Thoracic aorta (tissue), 2 donors: ENCODE measurements at regions not wholly inside any gene's neighbourhood (a gene's known extent, or its start where the extent isn't known, plus 50 kb on each side); places are given as distances from the start of the nearest gene placed in this dataset.

Experiments used
- ATAC-seq: fragments of 150-250 bp; one replicate; pipeline ENCODE4 v1.8.0; 2017; ENCODE audit warnings: low read depth; ENCODE audit not compliant: insufficient number of reproducible peaks, low FRiP score
- DNase-seq: peaks from one replicate; pipeline ENCODE4 v3.0.0-alpha.2; 2020; ENCODE audit warnings: low spot score
- H3K27ac ChIP-seq, 2 donors: fragments of 200-600 bp; sonication (generic); 1 replicate in 1 of 2; 2 replicates in 1 of 2; pipeline ENCODE4 v1.5.1; 2016; ENCODE audit warnings: mild to moderate bottlenecking in 2 of 2, moderate library complexity in 2 of 2
- H3K27me3 ChIP-seq: fragments of 200-600 bp; sonication (generic); replicated peaks from 2 replicates; pipeline ENCODE4 v1.6.0; 2016; ENCODE audit warnings: mild to moderate bottlenecking; ENCODE audit not compliant: insufficient read depth
- H3K36me3 ChIP-seq: fragments of 200-600 bp; sonication (generic); one replicate; pipeline ENCODE4 v1.5.1; 2016
- H3K4me1 ChIP-seq, 2 donors: fragments of 200-600 bp; sonication (generic); 1 replicate in 1 of 2; 2 replicates in 1 of 2; pipeline versions ENCODE4 v1.5.1 to v1.6.0; 2016; ENCODE audit warnings: low read depth in 2 of 2, mild to moderate bottlenecking in 1 of 2; ENCODE audit not compliant: control insufficient read depth in 1 of 2
- H3K4me3 ChIP-seq: fragments of 200-600 bp; sonication (generic); 2 replicates; pipeline ENCODE4 v1.5.1; 2016; ENCODE audit warnings: mild to moderate bottlenecking
- H3K9me3 ChIP-seq: fragments of 200-600 bp; sonication (generic); 2 replicates; pipeline ENCODE4 v1.5.1; 2016
- TF ChIP-seq, protein P1 (sequence below): fragments of 200-600 bp; sonication (generic); IDR thresholded peaks from one replicate; pipeline ENCODE4 v1.5.1; 2019; ENCODE audit warnings: antibody characterized with exemption

DNA sequence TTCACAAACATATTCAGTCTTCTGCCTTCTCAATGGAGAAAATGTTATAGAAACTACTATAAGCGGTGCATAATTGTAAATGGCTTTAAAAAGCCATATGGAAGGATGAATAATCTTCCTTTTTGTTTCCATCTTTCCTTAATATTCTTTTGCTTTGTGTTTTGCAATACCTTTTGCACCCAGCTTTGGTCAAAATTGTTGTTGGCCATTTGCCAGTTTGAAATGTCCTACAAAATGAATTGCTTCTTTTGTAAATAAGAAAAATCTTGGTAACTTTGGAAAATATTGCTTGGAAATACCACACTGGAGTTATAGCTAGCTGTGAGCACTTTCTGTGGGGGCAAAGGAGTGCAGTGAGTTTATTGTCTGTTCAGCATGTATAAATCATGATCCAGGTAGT, 93.5 kb upstream of the NR2F2 start:
- no peak overlapping the region for H3K27ac ChIP-seq
- DNase-seq (no peak), ATAC-seq (no peak)
- H3K4me1 ChIP-seq = no peaks in the 10 kb centered on the region
- H3K27me3 ChIP-seq = no peaks in the 10 kb centered on the region
- no peaks in the 10 kb centered on the region for H3K9me3 ChIP-seq
- TF ChIP-seq, protein P1, sequence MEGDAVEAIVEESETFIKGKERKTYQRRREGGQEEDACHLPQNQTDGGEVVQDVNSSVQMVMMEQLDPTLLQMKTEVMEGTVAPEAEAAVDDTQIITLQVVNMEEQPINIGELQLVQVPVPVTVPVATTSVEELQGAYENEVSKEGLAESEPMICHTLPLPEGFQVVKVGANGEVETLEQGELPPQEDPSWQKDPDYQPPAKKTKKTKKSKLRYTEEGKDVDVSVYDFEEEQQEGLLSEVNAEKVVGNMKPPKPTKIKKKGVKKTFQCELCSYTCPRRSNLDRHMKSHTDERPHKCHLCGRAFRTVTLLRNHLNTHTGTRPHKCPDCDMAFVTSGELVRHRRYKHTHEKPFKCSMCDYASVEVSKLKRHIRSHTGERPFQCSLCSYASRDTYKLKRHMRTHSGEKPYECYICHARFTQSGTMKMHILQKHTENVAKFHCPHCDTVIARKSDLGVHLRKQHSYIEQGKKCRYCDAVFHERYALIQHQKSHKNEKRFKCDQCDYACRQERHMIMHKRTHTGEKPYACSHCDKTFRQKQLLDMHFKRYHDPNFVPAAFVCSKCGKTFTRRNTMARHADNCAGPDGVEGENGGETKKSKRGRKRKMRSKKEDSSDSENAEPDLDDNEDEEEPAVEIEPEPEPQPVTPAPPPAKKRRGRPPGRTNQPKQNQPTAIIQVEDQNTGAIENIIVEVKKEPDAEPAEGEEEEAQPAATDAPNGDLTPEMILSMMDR = no peak
- no peak overlapping the region for H3K4me3 ChIP-seq
- no peaks in the 10 kb centered on the region for H3K36me3 ChIP-seq

GRCh38 chr15:96242761-96243160, 87.7 kb upstream of the NR2F2 start:
- Histone ChIP-seq H3K27me3 (no peaks in the 10 kb centered on the region), H3K4me1 (no peaks in the 10 kb centered on the region), H3K27ac (no peak overlapping the region), H3K9me3 (no peaks in the 10 kb centered on the region), H3K36me3 (no peaks in the 10 kb centered on the region), H3K4me3 (no peak overlapping the region)
- no peak for ATAC-seq
- DNase-seq = no peak
- TF ChIP-seq, protein P1 = no peak

GRCh38 chr15:96243701-96244100, 86.8 kb upstream of the NR2F2 start:
- H3K27me3 ChIP-seq = no peaks in the 10 kb centered on the region
- H3K27ac ChIP-seq = no peak overlapping the region
- ATAC-seq (no peak), DNase-seq (no peak)
- H3K9me3 ChIP-seq = no peaks in the 10 kb centered on the region
- H3K4me3 ChIP-seq = no peak overlapping the region
- TF ChIP-seq, protein P1 = no peak
- H3K36me3 ChIP-seq = no peaks in the 10 kb centered on the region
- no peaks in the 10 kb centered on the region for H3K4me1 ChIP-seq

GRCh38 chr15:96245252-96245651, 85.2 kb upstream of the NR2F2 start:
- TF ChIP-seq, protein P1 = no peak
- ATAC-seq = no peak
- DNase-seq = no peak
- no peak overlapping the region for H3K27ac ChIP-seq
- no peaks in the 10 kb centered on the region for H3K4me1 ChIP-seq
- no peak overlapping the region for H3K4me3 ChIP-seq
- H3K36me3 ChIP-seq = no peaks in the 10 kb centered on the region
- H3K27me3 ChIP-seq = no peaks in the 10 kb centered on the region
- no peaks in the 10 kb centered on the region for H3K9me3 ChIP-seq

DNA sequence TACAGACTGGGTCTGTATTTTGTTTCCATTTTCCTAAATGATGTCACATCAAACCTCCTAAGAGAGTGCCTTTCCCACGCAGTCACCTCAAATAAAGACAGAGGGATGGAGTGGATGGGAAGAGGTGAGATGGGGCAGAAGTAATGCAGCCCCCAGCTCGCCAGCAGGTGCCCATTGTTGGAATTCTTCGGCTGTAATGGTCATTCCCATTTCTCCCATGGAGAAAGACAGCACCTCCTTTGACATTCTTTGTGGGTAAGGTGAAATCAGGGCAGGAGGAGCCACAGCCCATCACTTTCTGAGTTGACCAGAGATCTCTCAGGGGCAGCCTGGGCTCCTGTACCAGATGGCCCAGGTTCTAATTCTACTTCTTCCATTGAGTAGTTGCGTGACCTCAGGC, 84.4 kb upstream of the NR2F2 start:
- H3K4me1 ChIP-seq = no peaks in the 10 kb centered on the region
- no peak overlapping the region for H3K4me3 ChIP-seq
- TF ChIP-seq, protein P1 = no peak
- H3K9me3 ChIP-seq = no peaks in the 10 kb centered on the region
- no peak for ATAC-seq
- no peaks in the 10 kb centered on the region for H3K27me3 ChIP-seq
- no peaks in the 10 kb centered on the region for H3K36me3 ChIP-seq
- H3K27ac ChIP-seq = no peak overlapping the region
- DNase-seq = no peak
